SJSA1 (cell line): ENCODE measurements at regions not wholly inside any gene's neighbourhood (a gene's known extent, or its start where the extent isn't known, plus 50 kb on each side); places are given as distances from the start of the nearest gene placed in this dataset.
A peak's percentile ranks its signal among the peaks of the same experiment; 100 is the strongest.
"Not testable (repeated sequence)": the region's sequence is repeated elsewhere in the genome, so short reads cannot be mapped to it uniquely, and the experiment has no call there.

Experiments
- DNase-seq, 2 experiments: peaks; one replicate each; pipeline ENCODE4 v3.0.0-alpha.2; 2015 to 2020; ENCODE audit warnings: low spot score in 2 of 2, low read depth in 1 of 2
- H3K27ac ChIP-seq: fragments of 250-450 bp; sonication (Bioruptor Pico); 2 replicates; pipeline ENCODE4 v1.5.1; 2020; ENCODE audit warnings: mild to moderate bottlenecking, moderate library complexity
- H3K27me3 ChIP-seq: fragments of 250-450 bp; sonication (Bioruptor Pico); replicated peaks from 2 replicates; pipeline ENCODE4 v1.5.1; 2020; ENCODE audit warnings: mild to moderate bottlenecking, moderate library complexity
- H3K36me3 ChIP-seq: fragments of 250-450 bp; sonication (Bioruptor Pico); 2 replicates; pipeline ENCODE4 v1.5.1; 2020; ENCODE audit warnings: mild to moderate bottlenecking
- H3K4me1 ChIP-seq: fragments of 250-450 bp; sonication (Bioruptor Pico); replicated peaks from 2 replicates; pipeline ENCODE4 v1.6.1; 2021; ENCODE audit warnings: mild to moderate bottlenecking
- H3K4me3 ChIP-seq: fragments of 250-450 bp; sonication (Bioruptor Pico); 2 replicates; pipeline ENCODE4 v1.5.1; 2020; ENCODE audit warnings: mild to moderate bottlenecking
- H3K9me3 ChIP-seq: fragments of 250-450 bp; sonication (Bioruptor Pico); replicated peaks from 2 replicates; pipeline ENCODE4 v1.5.1; 2020; ENCODE audit warnings: mild to moderate bottlenecking

- not testable (repeated sequence) for H3K9me3 ChIP-seq, H3K27ac ChIP-seq, H3K36me3 ChIP-seq, DNase-seq, H3K4me3 ChIP-seq, H3K4me1 ChIP-seq, H3K27me3 ChIP-seq
These were observed 135.6 kb downstream of the TRIM43 start for GRCh38 chr2:95727420-95727819.

- Histone ChIP-seq H3K27ac (no peak overlapping the region), H3K4me3 (no peak overlapping the region), H3K4me1 (no peaks in the 10 kb centered on the region), H3K27me3 (0 out of 2 replicates have a peak, but pooled peaks cover 4% of the 10 kb centered on the region), H3K9me3 (no peaks in the 10 kb centered on the region), H3K36me3 (no peaks in the 10 kb centered on the region)
- DNase-seq, result peak; percentile 62 to 66
These were observed 137.2 kb downstream of the TRIM43 start for GRCh38 chr2:95728878-95729596.

GRCh38 chr2:95729597-95729955, 137.8 kb downstream of the TRIM43 start:
- no peak overlapping the region for H3K4me3 ChIP-seq
- no peaks in the 10 kb centered on the region for H3K9me3 ChIP-seq
- H3K27me3 ChIP-seq, result 0 out of 2 replicates have a peak, but pooled peaks cover 4% of the 10 kb centered on the region
- H3K36me3 ChIP-seq, result no peaks in the 10 kb centered on the region
- DNase-seq, result no peak
- H3K27ac ChIP-seq, result no peak overlapping the region
- H3K4me1 ChIP-seq, result no peaks in the 10 kb centered on the region

- Histone ChIP-seq H3K9me3 (no peaks in the 10 kb centered on the region), H3K4me3 (no peak overlapping the region), H3K4me1 (no peaks in the 10 kb centered on the region), H3K27me3 (0 out of 2 replicates have a peak, but pooled peaks cover 4% of the 10 kb centered on the region), H3K27ac (no peak overlapping the region), H3K36me3 (no peaks in the 10 kb centered on the region)
- DNase-seq, result no peak
These were observed 139.0 kb downstream of the TRIM43 start for GRCh38 chr2:95730813-95731212.

- no peak overlapping the region for H3K4me3 ChIP-seq
- no peaks in the 10 kb centered on the region for H3K36me3 ChIP-seq
- no peak overlapping the region for H3K27ac ChIP-seq
- no peaks in the 10 kb centered on the region for H3K9me3 ChIP-seq
- 0 out of 2 replicates have a peak, but pooled peaks cover 4% of the 10 kb centered on the region for H3K27me3 ChIP-seq
- DNase-seq, result no peak
- H3K4me1 ChIP-seq, result no peaks in the 10 kb centered on the region
These were observed 143.4 kb downstream of the TRIM43 start for GRCh38 chr2:95734976-95735890.

GRCh38 chr2:95738301-95738700, 146.5 kb downstream of the TRIM43 start:
- Histone ChIP-seq H3K9me3 (no peaks in the 10 kb centered on the region), H3K36me3 (no peaks in the 10 kb centered on the region), H3K27ac (no peak overlapping the region), H3K4me1 (no peaks in the 10 kb centered on the region), H3K4me3 (no peak overlapping the region), H3K27me3 (0 out of 2 replicates have a peak, but pooled peaks cover 4% of the 10 kb centered on the region)
- no peak for DNase-seq

GRCh38 chr2:95752126-95752525, 160.3 kb downstream of the TRIM43 start:
- not testable (repeated sequence) for H3K27ac ChIP-seq

GRCh38 chr2:95753812-95754211, 162.0 kb downstream of the TRIM43 start:
- H3K9me3 ChIP-seq, H3K4me3 ChIP-seq, H3K36me3 ChIP-seq, H3K27me3 ChIP-seq, H3K27ac ChIP-seq, H3K4me1 ChIP-seq, DNase-seq: not testable (repeated sequence)

More at GRCh38 chr2:95752126-95752525, 160.3 kb downstream of the TRIM43 start:
- not testable (repeated sequence) for H3K4me3 ChIP-seq, DNase-seq, H3K4me1 ChIP-seq, H3K36me3 ChIP-seq, H3K9me3 ChIP-seq, H3K27me3 ChIP-seq

GRCh38 chr2:95754213-95754612, 162.4 kb downstream of the TRIM43 start:
- H3K27me3 ChIP-seq, H3K27ac ChIP-seq, DNase-seq, H3K9me3 ChIP-seq, H3K36me3 ChIP-seq, H3K4me3 ChIP-seq, H3K4me1 ChIP-seq: not testable (repeated sequence)

- H3K27me3 ChIP-seq, DNase-seq, H3K4me1 ChIP-seq, H3K27ac ChIP-seq, H3K9me3 ChIP-seq, H3K36me3 ChIP-seq, H3K4me3 ChIP-seq: not testable (repeated sequence)
These were observed 163.2 kb downstream of the TRIM43 start for GRCh38 chr2:95754819-95755563.

GRCh38 chr2:95755956-95756669, 164.3 kb downstream of the TRIM43 start:
- not testable (repeated sequence) for DNase-seq, H3K4me3 ChIP-seq, H3K27me3 ChIP-seq, H3K4me1 ChIP-seq, H3K27ac ChIP-seq, H3K36me3 ChIP-seq, H3K9me3 ChIP-seq

- Histone ChIP-seq H3K27me3 (no peaks in the 10 kb centered on the region), H3K4me3 (no peak overlapping the region)
- no peak for DNase-seq
These were observed 166.2 kb downstream of the TRIM43 start for GRCh38 chr2:95757988-95758387.

GRCh38 chr2:95759481-95760246, 167.9 kb downstream of the TRIM43 start:
- H3K27ac ChIP-seq, result no peak overlapping the region

More at GRCh38 chr2:95757988-95758387, 166.2 kb downstream of the TRIM43 start:
- no peaks in the 10 kb centered on the region for H3K9me3 ChIP-seq
- H3K4me1 ChIP-seq, result peaks cover 8% of the 10 kb centered on the region
- H3K27ac ChIP-seq, result no peak overlapping the region
- H3K36me3 ChIP-seq, result no peaks in the 10 kb centered on the region

More at GRCh38 chr2:95759481-95760246, 167.9 kb downstream of the TRIM43 start:
- no peak overlapping the region for H3K4me3 ChIP-seq
- DNase-seq, result no peak
- H3K4me1 ChIP-seq, result peaks cover 8% of the 10 kb centered on the region
- H3K36me3 ChIP-seq, result no peaks in the 10 kb centered on the region
- H3K9me3 ChIP-seq, result no peaks in the 10 kb centered on the region
- no peaks in the 10 kb centered on the region for H3K27me3 ChIP-seq
